CD4-positive, alpha-beta T cell (primary cell): ENCODE measurements at regions not wholly inside any gene's neighbourhood (a gene's known extent, or its start where the extent isn't known, plus 50 kb on each side); places are given as distances from the start of the nearest gene placed in this dataset.

Source experiments
- ATAC-seq: fragments of 200-7000 bp; cut with Tn5 transposase; one replicate; pipeline ENCODE4 v1.10.0; 2022; ENCODE audit warnings: mild to moderate bottlenecking; ENCODE audit not compliant: poor library complexity
- CTCF ChIA-PET: fragments of 350-600 bp; sonication (Branson Sonifier 250); formaldehyde crosslinking; loops from one replicate; lab custom pipeline; 2021; ENCODE audit warnings: antibody characterized with exemption, inconsistent platforms; lab: Charles Lee
- POLR2A ChIA-PET: fragments of 350-600 bp; sonication (Branson Sonifier 250); formaldehyde crosslinking; loops from one replicate; lab custom pipeline; 2021; ENCODE audit warnings: antibody characterized with exemption, inconsistent platforms; lab: Charles Lee
- DNase-seq, 14 experiments: peaks; one replicate each; pipeline ENCODE4 v3.0.0-alpha.2; 2013 to 2020; ENCODE audit warnings: mixed read lengths in 2 of 14
- H3K27ac ChIP-seq, 2 donors: one replicate each; pipeline versions ENCODE4 v1.5.1 to v1.7.0; 2013; ENCODE audit warnings: low read length in 2 of 2, low read depth in 1 of 2, mild to moderate bottlenecking in 1 of 2
- H3K27me3 ChIP-seq, 2 experiments: 1 replicate in 1 of 2; 2 replicates in 1 of 2; pipeline versions ENCODE4 v1.6.1 to v1.7.0; 2013; ENCODE audit warnings: low read length in 2 of 2, control low read depth in 1 of 2, mild to moderate bottlenecking in 1 of 2, moderate library complexity in 1 of 2; ENCODE audit not compliant: insufficient read depth in 2 of 2, control insufficient read depth in 1 of 2
- H3K36me3 ChIP-seq: one replicate; pipeline ENCODE4 v1.6.1; 2013; ENCODE audit warnings: low read length, control low read depth; ENCODE audit not compliant: insufficient read depth
- H3K4me1 ChIP-seq: one replicate; pipeline ENCODE4 v1.6.1; 2013; ENCODE audit warnings: low read length, control low read depth; ENCODE audit not compliant: insufficient read depth
- H3K4me3 ChIP-seq: one replicate; pipeline ENCODE4 v1.5.1; 2013; ENCODE audit warnings: mild to moderate bottlenecking, low read length, moderate library complexity
- H3K9me3 ChIP-seq, 2 experiments: 1 replicate in 1 of 2; 2 replicates in 1 of 2; pipeline versions ENCODE4 v1.6.1 to v1.7.0; 2013; ENCODE audit warnings: low read length in 2 of 2, mild to moderate bottlenecking in 2 of 2, control low read depth in 1 of 2, moderate library complexity in 1 of 2; ENCODE audit not compliant: control insufficient read depth in 1 of 2, insufficient read depth in 1 of 2
- H3K27ac Mint-ChIP-seq: one replicate; pipeline ENCODE4 v1.8.0; 2020; ENCODE audit warnings: mixed read lengths
- H3K27me3 Mint-ChIP-seq: one replicate; pipeline ENCODE4 v1.8.0; 2021; ENCODE audit warnings: mixed read lengths
- H3K36me3 Mint-ChIP-seq: one replicate; pipeline ENCODE4 v1.8.0; 2021; ENCODE audit warnings: low read depth, mixed read lengths
- H3K4me1 Mint-ChIP-seq: one replicate; pipeline ENCODE4 v1.8.0; 2021; ENCODE audit warnings: low read depth, mixed read lengths
- H3K4me3 Mint-ChIP-seq: one replicate; pipeline ENCODE4 v1.8.0; 2020; ENCODE audit warnings: mild to moderate bottlenecking, mixed read lengths
- H3K9me3 Mint-ChIP-seq: one replicate; pipeline ENCODE4 v1.8.0; 2020; ENCODE audit warnings: mixed read lengths
- CTCF ChIP-seq: fragments of 200-600 bp; IDR thresholded peaks from one replicate; pipeline ENCODE4 v1.8.0; 2022; ENCODE audit warnings: antibody characterized with exemption, mild to moderate bottlenecking
- intact Hi-C, 2 experiments: fragments of 100-400 bp; cut with DNase I in 1 of 2; cut with micrococcal nuclease in 1 of 2; formaldehyde crosslinking; loops; one replicate each; pipeline versions ENCODE4 v1.15.1 to v1.9.0; 2023 to 2025; cut with DNase I, micrococcal nuclease

DNA sequence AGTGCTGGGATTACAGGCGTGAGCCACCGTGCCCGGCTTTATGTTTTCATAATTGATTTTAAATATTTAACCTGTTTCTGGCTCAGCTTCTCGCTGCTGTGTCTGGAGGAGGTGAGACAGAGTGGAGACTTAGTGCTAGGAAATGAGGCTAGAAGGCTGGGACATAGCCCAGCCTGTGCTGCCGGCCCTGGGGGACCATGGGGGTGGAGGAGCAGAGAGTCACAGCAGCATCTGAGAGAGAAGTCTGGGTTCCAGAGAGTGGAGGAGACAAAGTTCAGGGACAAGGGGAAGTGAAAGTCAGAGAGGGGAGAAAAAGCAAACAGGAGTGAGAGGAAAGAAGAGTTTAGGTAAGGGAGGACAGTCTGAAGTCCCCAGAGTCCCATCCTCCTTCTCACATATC lies 71.9 kb downstream of the LHX9 start:
- Histone ChIP-seq H3K9me3 (no peaks in the 10 kb centered on the region), H3K27me3 (no peaks in the 10 kb centered on the region), H3K36me3 (no peaks in the 10 kb centered on the region), H3K4me3 (no peak overlapping the region), H3K27ac (no peak overlapping the region), H3K4me1 (no peaks in the 10 kb centered on the region)
- DNase-seq (no peak), ATAC-seq (no peak)
- intact Hi-C loops, result no loop called here
- H3K27ac Mint-ChIP-seq, result no peak overlapping the region
- H3K36me3 Mint-ChIP-seq, result no peaks in the 10 kb centered on the region
- H3K9me3 Mint-ChIP-seq, result no peaks in the 10 kb centered on the region
- no peak for TF ChIP-seq CTCF
- ChIA-PET POLR2A (no interaction called here), CTCF (no interaction called here)
- H3K27me3 Mint-ChIP-seq, result no peaks in the 10 kb centered on the region
- no peaks in the 10 kb centered on the region for H3K4me1 Mint-ChIP-seq
- H3K4me3 Mint-ChIP-seq, result no peak overlapping the region

DNA sequence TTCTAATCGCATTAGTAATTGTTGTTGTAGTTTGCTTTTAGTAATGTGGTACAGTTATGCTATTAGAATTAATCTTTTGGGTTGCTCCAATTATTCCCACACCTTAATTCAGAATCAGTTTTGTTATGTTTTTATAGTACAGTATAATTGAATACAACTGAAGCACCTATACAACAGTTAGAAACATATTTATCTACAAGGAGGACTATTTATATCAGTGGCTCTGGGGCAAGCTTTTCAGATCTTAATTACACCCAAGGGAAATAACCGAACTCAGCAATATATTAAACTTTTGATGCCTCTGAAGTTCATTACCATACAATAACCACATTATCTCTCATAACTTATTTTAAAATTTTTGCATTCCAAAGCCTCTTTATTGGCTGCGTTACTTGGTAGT lies 74.4 kb downstream of the LHX9 start:
- no peak for ATAC-seq
- Histone ChIP-seq H3K9me3 (no peaks in the 10 kb centered on the region), H3K36me3 (no peaks in the 10 kb centered on the region), H3K4me3 (no peak overlapping the region), H3K4me1 (no peaks in the 10 kb centered on the region), H3K27ac (no peak overlapping the region), H3K27me3 (no peaks in the 10 kb centered on the region)
- H3K36me3 Mint-ChIP-seq, result no peaks in the 10 kb centered on the region
- peaks cover 4% of the 10 kb centered on the region for H3K27me3 Mint-ChIP-seq
- no peaks in the 10 kb centered on the region for H3K4me1 Mint-ChIP-seq
- intact Hi-C loops, result loop anchor here in 1 of 2 experiments (10.0 kb wide), 1 partner anchor 63 kb away; no protein-coding TSS in a partner anchor
- no peak overlapping the region for H3K27ac Mint-ChIP-seq
- POLR2A ChIA-PET, result no interaction called here
- no peak overlapping the region for H3K4me3 Mint-ChIP-seq
- no peaks in the 10 kb centered on the region for H3K9me3 Mint-ChIP-seq
- CTCF ChIA-PET, result no interaction called here
- TF ChIP-seq CTCF, result no peak
- no peak for DNase-seq

DNA sequence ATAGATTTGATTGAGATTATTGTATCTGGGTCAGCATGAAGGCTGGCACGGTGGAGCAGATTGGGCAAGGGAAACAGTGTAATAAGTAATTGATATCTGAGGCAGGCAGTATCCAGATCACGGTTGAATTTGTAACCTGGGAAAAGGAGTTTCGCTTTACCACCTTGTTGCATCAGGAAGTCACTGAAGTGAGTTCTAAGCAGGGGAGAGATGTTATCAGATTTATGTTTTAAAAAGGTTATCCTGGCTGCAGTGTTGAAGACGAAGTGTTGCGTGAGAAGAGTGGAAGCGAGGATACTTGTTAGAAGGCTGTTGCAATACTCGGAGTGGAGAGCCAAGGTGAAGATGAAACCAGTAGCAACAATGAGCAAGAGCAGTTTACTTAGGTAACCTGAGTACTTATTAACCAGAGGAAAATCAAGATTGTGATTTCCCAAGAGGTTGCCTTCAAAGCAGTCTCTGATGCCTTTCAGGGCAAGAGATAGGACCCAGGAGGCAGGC lies 77.8 kb downstream of the LHX9 start:
- no peaks in the 10 kb centered on the region for H3K27me3 ChIP-seq
- no peaks in the 10 kb centered on the region for H3K36me3 ChIP-seq
- no peak for TF ChIP-seq CTCF
- no peaks in the 10 kb centered on the region for H3K9me3 ChIP-seq
- ChIA-PET POLR2A (no interaction called here), CTCF (no interaction called here)
- Mint-ChIP-seq H3K36me3 (no peaks in the 10 kb centered on the region), H3K4me1 (no peaks in the 10 kb centered on the region), H3K4me3 (no peak overlapping the region), H3K27me3 (peaks cover 4% of the 10 kb centered on the region), H3K9me3 (no peaks in the 10 kb centered on the region), H3K27ac (no peak overlapping the region)
- no peak overlapping the region for H3K4me3 ChIP-seq
- no peaks in the 10 kb centered on the region for H3K4me1 ChIP-seq
- ATAC-seq, result no peak
- no peak for DNase-seq
- no peak overlapping the region for H3K27ac ChIP-seq
- intact Hi-C loops, result loop anchor here in 1 of 2 experiments (10.0 kb wide), 1 partner anchor 60 kb away; no protein-coding TSS in a partner anchor
